Gastroesophageal sphincter (tissue), 4 donors: ENCODE measurements at regions not wholly inside any gene's neighbourhood (a gene's known extent, or its start where the extent isn't known, plus 50 kb on each side); places are given as distances from the start of the nearest gene placed in this dataset.

Experiments used
- ATAC-seq: fragments of 150-250 bp; one replicate; pipeline ENCODE4 v1.9.1; 2016; ENCODE audit warnings: mild to moderate bottlenecking, moderate library complexity
- H3K27ac ChIP-seq, 4 donors: fragments of 200-600 bp; sonication (generic) in 3 of 4; 1 replicate in 3 of 4; 2 replicates in 1 of 4; pipeline ENCODE4 v1.5.1; 2016 to 2019
- H3K27me3 ChIP-seq: fragments of 200-600 bp; sonication (generic); one replicate; pipeline ENCODE4 v1.5.1; 2019
- H3K36me3 ChIP-seq, 2 donors: fragments of 200-600 bp; sonication (generic); one replicate each; pipeline ENCODE4 v1.5.1; 2019; ENCODE audit warnings: control low read depth in 1 of 2
- H3K4me1 ChIP-seq, 3 donors: fragments of 200-600 bp; sonication (generic); 1 replicate in 2 of 3; 2 replicates in 1 of 3; pipeline ENCODE4 v1.5.1; 2016 to 2019; ENCODE audit warnings: control low read depth in 2 of 3
- H3K4me3 ChIP-seq, 2 donors: fragments of 200-600 bp; sonication (generic); one replicate each; pipeline ENCODE4 v1.5.1; 2019; ENCODE audit warnings: mild to moderate bottlenecking in 1 of 2, moderate library complexity in 1 of 2
- H3K9me3 ChIP-seq, 3 donors: fragments of 200-600 bp; sonication (generic); one replicate each; pipeline ENCODE4 v1.5.1; 2017 to 2019; ENCODE audit warnings: control low read depth in 2 of 3
- EP300 ChIP-seq: sonication (generic); formaldehyde crosslinking; IDR thresholded peaks from one replicate; pipeline ENCODE4 v1.6.1; 2017; ENCODE audit warnings: antibody characterized with exemption, mild to moderate bottlenecking
- POLR2A ChIP-seq, 2 donors: fragments of 450-650 bp; IDR thresholded peaks; one replicate each; pipeline ENCODE4 v1.6.1; 2017; ENCODE audit warnings: antibody characterized with exemption in 2 of 2, mild to moderate bottlenecking in 2 of 2, moderate library complexity in 1 of 2
- POLR2AphosphoS5 ChIP-seq: sonication (generic); formaldehyde crosslinking; IDR thresholded peaks from one replicate; pipeline ENCODE4 v1.6.1; 2017; ENCODE audit warnings: antibody characterized with exemption
- WGBS, 2 donors: methylation state at CpG; one replicate each; pipeline ENCODE4 v1.1.5; 2018; ENCODE audit warnings: low coverage in 1 of 2; 5-methylcytosine and 5-hydroxymethylcytosine counted together
- TF ChIP-seq, protein P1 (sequence below), 4 experiments: fragments of 200-600 bp in 2 of 4; fragments of 450-650 bp in 2 of 4; sonication (generic) in 1 of 4; IDR thresholded peaks; one replicate each; pipeline ENCODE4 v1.5.1; 2017 to 2019; ENCODE audit warnings: antibody characterized with exemption in 4 of 4, mild to moderate bottlenecking in 2 of 4, moderate library complexity in 2 of 4

DNA sequence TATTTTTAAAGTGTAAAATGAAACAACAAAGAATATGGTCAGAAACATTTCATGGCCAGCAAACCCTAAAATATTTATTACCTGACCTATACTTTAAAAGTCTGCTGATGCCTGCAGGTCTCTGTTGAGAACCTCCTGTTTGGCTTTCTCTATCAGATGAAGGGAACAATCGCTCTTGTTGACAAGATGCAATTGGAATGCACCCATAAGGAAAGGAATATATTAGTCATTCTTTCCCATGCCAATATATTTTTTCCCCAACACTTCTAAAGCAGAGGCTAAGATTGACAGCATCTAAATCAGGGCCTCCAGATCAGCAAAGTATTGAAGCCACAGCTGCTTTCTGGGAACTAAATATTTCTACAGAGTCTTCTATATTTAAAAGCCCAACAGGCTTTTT is 897.8 kb downstream of the EPHA7 start:
- TF ChIP-seq, protein P1, sequence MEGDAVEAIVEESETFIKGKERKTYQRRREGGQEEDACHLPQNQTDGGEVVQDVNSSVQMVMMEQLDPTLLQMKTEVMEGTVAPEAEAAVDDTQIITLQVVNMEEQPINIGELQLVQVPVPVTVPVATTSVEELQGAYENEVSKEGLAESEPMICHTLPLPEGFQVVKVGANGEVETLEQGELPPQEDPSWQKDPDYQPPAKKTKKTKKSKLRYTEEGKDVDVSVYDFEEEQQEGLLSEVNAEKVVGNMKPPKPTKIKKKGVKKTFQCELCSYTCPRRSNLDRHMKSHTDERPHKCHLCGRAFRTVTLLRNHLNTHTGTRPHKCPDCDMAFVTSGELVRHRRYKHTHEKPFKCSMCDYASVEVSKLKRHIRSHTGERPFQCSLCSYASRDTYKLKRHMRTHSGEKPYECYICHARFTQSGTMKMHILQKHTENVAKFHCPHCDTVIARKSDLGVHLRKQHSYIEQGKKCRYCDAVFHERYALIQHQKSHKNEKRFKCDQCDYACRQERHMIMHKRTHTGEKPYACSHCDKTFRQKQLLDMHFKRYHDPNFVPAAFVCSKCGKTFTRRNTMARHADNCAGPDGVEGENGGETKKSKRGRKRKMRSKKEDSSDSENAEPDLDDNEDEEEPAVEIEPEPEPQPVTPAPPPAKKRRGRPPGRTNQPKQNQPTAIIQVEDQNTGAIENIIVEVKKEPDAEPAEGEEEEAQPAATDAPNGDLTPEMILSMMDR (IDR thresholded peaks at IDR 0.05), result no peak
- no peak for TF ChIP-seq EP300
- TF ChIP-seq POLR2AphosphoS5, result no peak
- Histone ChIP-seq H3K27ac (no peak overlapping the region), H3K36me3 (no peaks in the 10 kb centered on the region), H3K4me1 (no peaks in the 10 kb centered on the region), H3K9me3 (peaks cover 0 to 29% (median 0%) of the 10 kb centered on the region in 3 donors), H3K27me3 (no peaks in the 10 kb centered on the region), H3K4me3 (no peak overlapping the region)
- ATAC-seq, result no peak
- 72 to 100% methylated on average over 1 of the region's 1 CpG for WGBS, 2 donors

DNA sequence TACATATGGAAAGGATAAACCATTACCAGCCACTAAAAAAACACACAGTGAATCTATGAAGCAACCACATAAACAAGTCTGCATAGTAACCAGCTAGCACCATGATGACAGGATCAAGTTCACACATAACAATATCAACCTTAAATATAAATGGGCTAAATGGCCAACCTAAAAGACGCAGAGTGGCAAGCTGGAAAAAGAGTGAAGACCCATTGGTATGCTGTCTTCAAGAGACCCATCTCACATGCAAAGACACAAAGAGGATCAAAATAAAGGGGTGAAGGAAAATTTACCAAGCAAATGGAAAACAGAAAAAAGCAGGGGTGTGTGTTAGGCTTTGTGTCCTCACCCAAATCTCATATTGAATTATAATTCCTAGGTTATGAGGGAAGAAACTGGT is 909.2 kb downstream of the EPHA7 start:
- no peak for TF ChIP-seq EP300
- no peak for TF ChIP-seq POLR2AphosphoS5
- TF ChIP-seq, protein P1 (IDR thresholded peaks at IDR 0.05), result no peak
- TF ChIP-seq POLR2A (IDR thresholded peaks at IDR 0.05), result no peak
- Histone ChIP-seq H3K4me1 (no peaks in the 10 kb centered on the region), H3K9me3 (peaks cover 0 to 39% (median 0%) of the 10 kb centered on the region in 3 donors), H3K4me3 (no peak overlapping the region), H3K27me3 (no peaks in the 10 kb centered on the region), H3K36me3 (no peaks in the 10 kb centered on the region), H3K27ac (no peak overlapping the region)
- WGBS, 2 donors, result 92% methylated on average over 1 of the region's 1 CpG; no CpG with 5 or more reads in 1 of the 2 donors
- no peak for ATAC-seq

- ATAC-seq, result no peak
- H3K9me3 ChIP-seq, result peaks cover 0 to 39% (median 0%) of the 10 kb centered on the region in 3 donors
- no peak overlapping the region for H3K4me3 ChIP-seq
- no peak for TF ChIP-seq POLR2A (IDR thresholded peaks at IDR 0.05)
- TF ChIP-seq, protein P1 (IDR thresholded peaks at IDR 0.05), result no peak
- no peak for TF ChIP-seq POLR2AphosphoS5
- TF ChIP-seq EP300, result no peak
- H3K4me1 ChIP-seq, result no peaks in the 10 kb centered on the region
- H3K27ac ChIP-seq, result no peak overlapping the region
- no peaks in the 10 kb centered on the region for H3K36me3 ChIP-seq
- WGBS, 2 donors, result 92 to 95% methylated on average over 2 to 3 of the region's 3 CpGs
- no peaks in the 10 kb centered on the region for H3K27me3 ChIP-seq
Observed at GRCh38 chr6:92507552-92507951, 911.8 kb downstream of the EPHA7 start.

DNA sequence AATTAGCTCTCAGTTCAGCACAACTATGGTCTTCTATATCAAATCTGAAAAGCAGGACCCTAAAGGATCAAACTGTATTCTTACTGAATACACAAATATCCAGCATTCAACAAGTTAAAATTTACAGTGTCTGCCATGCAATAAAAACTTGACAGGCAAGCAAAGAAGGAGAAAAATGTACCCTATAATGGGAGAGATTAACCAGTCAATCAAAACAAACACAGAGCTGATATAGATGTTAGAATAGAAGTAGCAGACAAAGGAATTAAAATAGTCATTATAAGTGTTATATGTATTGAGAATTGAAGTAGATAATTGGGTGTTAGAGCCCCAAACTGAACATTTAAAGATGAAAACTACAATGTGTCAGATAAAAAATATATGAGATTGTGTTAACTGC is 914.9 kb downstream of the EPHA7 start:
- no peak for ATAC-seq
- H3K36me3 ChIP-seq, result no peaks in the 10 kb centered on the region
- H3K4me1 ChIP-seq, result no peaks in the 10 kb centered on the region
- H3K9me3 ChIP-seq, result peaks cover 0 to 14% (median 0%) of the 10 kb centered on the region in 3 donors
- TF ChIP-seq, protein P1 (IDR thresholded peaks at IDR 0.05), result no peak
- TF ChIP-seq POLR2A (IDR thresholded peaks at IDR 0.05) (no peak), POLR2AphosphoS5 (no peak), EP300 (no peak)
- no peaks in the 10 kb centered on the region for H3K27me3 ChIP-seq
- H3K27ac ChIP-seq, result no peak overlapping the region
- no peak overlapping the region for H3K4me3 ChIP-seq

GRCh38 chr6:92497281-92497680 is 922.1 kb downstream of the EPHA7 start:
- 81 to 86% methylated on average over 2 of the region's 2 CpGs for WGBS, 2 donors
- TF ChIP-seq POLR2A (IDR thresholded peaks at IDR 0.05) (no peak), POLR2AphosphoS5 (no peak), EP300 (no peak)
- TF ChIP-seq, protein P1 (IDR thresholded peaks at IDR 0.05), result no peak
- no peaks in the 10 kb centered on the region for H3K9me3 ChIP-seq

More at GRCh38 chr6:92497281-92497680, 922.1 kb downstream of the EPHA7 start:
- Histone ChIP-seq H3K27me3 (no peaks in the 10 kb centered on the region), H3K27ac (no peak overlapping the region), H3K4me1 (no peaks in the 10 kb centered on the region), H3K36me3 (no peaks in the 10 kb centered on the region), H3K4me3 (no peak overlapping the region)
- ATAC-seq, result no peak
